Caco-2 (cell line): ENCODE measurements at regions not wholly inside any gene's neighbourhood (a gene's known extent, or its start where the extent isn't known, plus 50 kb on each side); places are given as distances from the start of the nearest gene placed in this dataset.
A peak's percentile ranks its signal among the peaks of the same experiment; 100 is the strongest.

Experiments used
- BruUV-seq: library from RNA; stranded (reverse); fragments of 400-500 nt; replicated peaks from 2 replicates; lab custom pipeline; 2021; lab: Mats Ljungman, UMichigan
- CTCF ChIA-PET: fragments of 300-600 bp; sonication (Branson Sonifier 250); formaldehyde crosslinking; loops from one replicate; lab custom pipeline; 2022; ENCODE audit warnings: antibody characterized with exemption; lab: Charles Lee
- POLR2A ChIA-PET: fragments of 300-600 bp; sonication (Branson Sonifier 250); formaldehyde crosslinking; loops from one replicate; lab custom pipeline; 2022; ENCODE audit warnings: antibody characterized with exemption; lab: Charles Lee
- DNase-seq, 2 experiments: peaks; one replicate each; pipeline versions ENCODE4 v3.0.0 to v3.0.0-alpha.2; 2020 to 2022
- H3K27me3 ChIP-seq: replicated peaks from 2 replicates; pipeline ENCODE4 v1.6.0; 2011; ENCODE audit warnings: low read length; ENCODE audit not compliant: control insufficient read depth, insufficient read depth
- H3K36me3 ChIP-seq: 2 replicates; pipeline ENCODE4 v1.5.1; 2011; ENCODE audit warnings: low read length; ENCODE audit not compliant: control insufficient read depth, insufficient read depth
- H3K4me1 ChIP-seq: fragments of 250-450 bp; sonication (Bioruptor Pico); 2 replicates; pipeline ENCODE4 v1.5.1; 2020; ENCODE audit warnings: mild to moderate bottlenecking
- H3K4me3 ChIP-seq: 2 replicates; pipeline ENCODE4 v1.5.1; 2011; ENCODE audit warnings: low read depth, mild to moderate bottlenecking, control low read depth, low read length
- H3K9me3 ChIP-seq: fragments of 250-450 bp; sonication (Bioruptor Pico); 2 replicates; pipeline ENCODE4 v1.5.1; 2020; ENCODE audit warnings: mild to moderate bottlenecking, moderate library complexity
- H3K27ac Mint-ChIP-seq: one replicate; pipeline ENCODE4 v1.8.0; 2022; ENCODE audit warnings: mixed read lengths; ENCODE audit not compliant: unreplicated experiment
- H3K27me3 Mint-ChIP-seq: one replicate; pipeline ENCODE4 v1.8.0; 2022; ENCODE audit warnings: mixed read lengths; ENCODE audit not compliant: insufficient read depth, unreplicated experiment
- H3K36me3 Mint-ChIP-seq: one replicate; pipeline ENCODE4 v1.8.0; 2022; ENCODE audit warnings: mild to moderate bottlenecking, mixed read lengths; ENCODE audit not compliant: insufficient read depth, unreplicated experiment
- H3K4me1 Mint-ChIP-seq: one replicate; pipeline ENCODE4 v1.8.0; 2022; ENCODE audit warnings: low read depth, mixed read lengths; ENCODE audit not compliant: unreplicated experiment
- H3K4me3 Mint-ChIP-seq: one replicate; pipeline ENCODE4 v1.8.0; 2022; ENCODE audit warnings: mild to moderate bottlenecking, moderate library complexity, mixed read lengths; ENCODE audit not compliant: unreplicated experiment
- H3K9me3 Mint-ChIP-seq: one replicate; pipeline ENCODE4 v1.8.0; 2022; ENCODE audit warnings: mixed read lengths; ENCODE audit not compliant: unreplicated experiment
- CTCF ChIP-seq, 2 experiments: fragments of 200-600 bp in 1 of 2; IDR thresholded peaks; 1 replicate in 1 of 2; 2 replicates in 1 of 2; pipeline versions ENCODE4 v1.5.1 to v1.8.0; 2011 to 2022; ENCODE audit warnings: antibody characterized with exemption in 1 of 2, control low read depth in 1 of 2, inconsistent platforms in 1 of 2, low read depth in 1 of 2, low read length in 1 of 2, mild to moderate bottlenecking in 1 of 2, moderate library complexity in 1 of 2; ENCODE audit not compliant: insufficient read depth in 1 of 2, severe bottlenecking in 1 of 2, unreplicated experiment in 1 of 2
- intact Hi-C: fragments of 100-400 bp; cut with micrococcal nuclease; formaldehyde crosslinking; loops from one replicate; pipeline ENCODE4 v1.10.0; 2022; ENCODE audit not compliant: unreplicated experiment

GRCh38 chr20:50276119-50277063 is 85.8 kb downstream of the CEBPB start:
- H3K4me1 Mint-ChIP-seq: peaks cover 14% of the 10 kb centered on the region
- peaks cover 41% of the 10 kb centered on the region for H3K4me1 ChIP-seq
- ChIA-PET CTCF (interaction anchor here (0.6 to 1.0 kb wide), 3 partner anchors 8 to 114 kb away, joined by 3 read pairs; no protein-coding TSS in a partner anchor), POLR2A (no interaction called here)
- H3K9me3 ChIP-seq: no peaks in the 10 kb centered on the region
- no TSS peak for BruUV-seq
- no peaks in the 10 kb centered on the region for H3K36me3 Mint-ChIP-seq
- H3K9me3 Mint-ChIP-seq: no peaks in the 10 kb centered on the region
- H3K27me3 Mint-ChIP-seq: no peaks in the 10 kb centered on the region
- no peak overlapping the region for H3K27ac Mint-ChIP-seq
- no peaks in the 10 kb centered on the region for H3K36me3 ChIP-seq
- no peak for TF ChIP-seq CTCF (IDR thresholded peaks at IDR 0.05; ENCODE audit: insufficient read depth in 1 of 2, low read depth in 1 of 2, low read length in 1 of 2, severe bottlenecking in 1 of 2, unreplicated experiment in 1 of 2)
- intact Hi-C loops: loop anchor here (5.0 kb wide), 1 partner anchor 186 kb away; no protein-coding TSS in a partner anchor
- H3K4me3 Mint-ChIP-seq: no peak overlapping the region
- no peaks in the 10 kb centered on the region for H3K27me3 ChIP-seq
- no peak for DNase-seq
- no peak overlapping the region for H3K4me3 ChIP-seq

DNA sequence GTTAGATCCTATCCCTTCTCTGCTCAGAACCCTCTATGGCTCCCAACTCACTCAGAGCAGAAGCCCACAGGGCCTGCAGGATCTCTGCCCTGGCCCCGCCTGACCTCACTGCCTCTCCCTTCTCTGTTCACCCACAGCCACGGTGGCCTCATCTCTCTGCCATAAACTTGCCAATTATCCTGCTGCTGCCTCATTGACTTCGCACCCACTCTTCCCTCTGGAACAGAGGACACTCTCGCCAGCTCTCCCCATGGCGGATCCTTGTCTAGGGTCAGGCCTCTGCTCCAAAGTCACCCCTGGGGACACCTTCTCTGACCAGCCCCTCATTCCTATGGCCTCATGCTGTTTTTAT is 86.4 kb downstream of the CEBPB start:
- ChIA-PET POLR2A (no interaction called here), CTCF (no interaction called here)
- Mint-ChIP-seq H3K36me3 (no peaks in the 10 kb centered on the region), H3K4me1 (peaks cover 14% of the 10 kb centered on the region), H3K4me3 (no peak overlapping the region), H3K9me3 (no peaks in the 10 kb centered on the region), H3K27ac (no peak overlapping the region), H3K27me3 (no peaks in the 10 kb centered on the region)
- H3K36me3 ChIP-seq: no peaks in the 10 kb centered on the region
- intact Hi-C loops: loop anchor here (5.0 kb wide), 1 partner anchor 185 kb away; no protein-coding TSS in a partner anchor
- TF ChIP-seq CTCF (IDR thresholded peaks at IDR 0.05; ENCODE audit: insufficient read depth in 1 of 2, low read depth in 1 of 2, low read length in 1 of 2, severe bottlenecking in 1 of 2, unreplicated experiment in 1 of 2): no peak
- no peak overlapping the region for H3K4me3 ChIP-seq
- no peaks in the 10 kb centered on the region for H3K27me3 ChIP-seq
- DNase-seq: no peak
- no TSS peak for BruUV-seq
- no peaks in the 10 kb centered on the region for H3K9me3 ChIP-seq
- H3K4me1 ChIP-seq: peaks cover 38% of the 10 kb centered on the region

GRCh38 chr20:50277460-50278376 is 87.1 kb downstream of the CEBPB start:
- H3K27ac Mint-ChIP-seq: peak overlapping the region; percentile 5
- POLR2A ChIA-PET: no interaction called here

More at GRCh38 chr20:50277460-50278376, 87.1 kb downstream of the CEBPB start:
- H3K27me3 Mint-ChIP-seq: no peaks in the 10 kb centered on the region
- H3K9me3 ChIP-seq: no peaks in the 10 kb centered on the region
- intact Hi-C loops: loop anchor here (5.0 kb wide), 1 partner anchor 185 kb away; no protein-coding TSS in a partner anchor
- H3K4me1 Mint-ChIP-seq: peaks cover 14% of the 10 kb centered on the region
- no peaks in the 10 kb centered on the region for H3K36me3 ChIP-seq
- H3K4me1 ChIP-seq: peaks cover 31% of the 10 kb centered on the region
- no peak for TF ChIP-seq CTCF (IDR thresholded peaks at IDR 0.05; ENCODE audit: insufficient read depth in 1 of 2, low read depth in 1 of 2, low read length in 1 of 2, severe bottlenecking in 1 of 2, unreplicated experiment in 1 of 2)
- no peak overlapping the region for H3K4me3 ChIP-seq
- no peaks in the 10 kb centered on the region for H3K36me3 Mint-ChIP-seq
- DNase-seq: no peak
- CTCF ChIA-PET: no interaction called here
- no peak overlapping the region for H3K4me3 Mint-ChIP-seq
- no peaks in the 10 kb centered on the region for H3K9me3 Mint-ChIP-seq
- H3K27me3 ChIP-seq: no peaks in the 10 kb centered on the region
- BruUV-seq: no TSS peak
